HFF-Myc (cell line): ENCODE measurements at regions not wholly inside any gene's neighbourhood (a gene's known extent, or its start where the extent isn't known, plus 50 kb on each side); places are given as distances from the start of the nearest gene placed in this dataset.
A peak's percentile ranks its signal among the peaks of the same experiment; 100 is the strongest.
"Not testable (repeated sequence)": the region's sequence is repeated elsewhere in the genome, so short reads cannot be mapped to it uniquely, and the experiment has no call there.

Experiments used
- DNase-seq: peaks from one replicate; pipeline ENCODE4 v3.0.0-alpha.2; 2011; ENCODE audit warnings: low read depth; ENCODE audit errors: extremely low read depth
- H3K4me3 ChIP-seq: replicated peaks from 2 replicates; pipeline ENCODE4 v1.5.1; 2011; ENCODE audit warnings: low read depth, mild to moderate bottlenecking, control low read depth, low read length
- CTCF ChIP-seq: IDR thresholded peaks from 2 replicates; pipeline ENCODE4 v1.5.1; 2012; ENCODE audit warnings: mild to moderate bottlenecking, low read depth, low read length, control low read depth; ENCODE audit errors: missing control alignments

DNA sequence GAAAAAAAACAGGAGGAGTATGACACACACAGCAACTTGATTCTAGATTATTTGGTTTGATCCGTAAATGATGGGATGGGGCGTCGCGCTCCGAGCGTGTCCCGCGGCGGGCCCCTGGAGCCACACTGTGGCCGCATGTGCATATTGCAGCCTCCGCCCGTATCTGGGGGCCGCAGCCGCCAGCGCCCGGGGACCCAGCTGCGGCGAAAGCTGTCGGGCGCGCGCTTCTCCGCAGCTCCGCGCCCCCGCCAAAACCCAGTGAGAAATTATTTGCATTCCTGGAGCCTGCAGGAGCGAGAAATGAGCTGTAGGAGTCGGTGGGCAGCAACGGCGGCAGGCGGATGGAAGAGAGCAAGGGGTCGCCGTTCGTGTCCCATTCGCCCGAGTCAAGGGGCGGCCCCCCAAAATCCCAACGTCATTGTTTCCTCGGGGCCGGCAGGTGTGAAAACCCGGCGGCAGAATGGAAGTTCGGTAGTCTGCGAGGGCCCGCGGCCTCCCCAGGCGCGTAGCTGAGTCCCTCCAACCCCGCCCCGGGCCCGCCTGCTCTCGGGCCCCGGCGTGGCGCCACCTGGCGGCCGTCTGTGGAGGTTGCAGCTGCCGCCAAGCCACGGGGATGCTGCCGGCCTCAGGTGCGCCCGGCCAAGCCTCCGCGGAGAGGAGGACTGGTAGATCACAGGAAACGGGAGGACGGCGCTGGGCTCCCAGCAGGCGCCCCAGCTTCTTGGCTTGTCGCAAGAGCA, 86.8 kb downstream of the FAM72B start:
- H3K4me3 ChIP-seq: peak overlapping the region; percentile 22; the same call in 1 of the 2 replicates
- not testable (repeated sequence) for DNase-seq
- TF ChIP-seq CTCF: peak; percentile 49

- DNase-seq, H3K4me3 ChIP-seq: not testable (repeated sequence)
Observed at GRCh38 chr1:121097867-121098215, 86.3 kb downstream of the FAM72B start.

GRCh38 chr1:121109025-121109424, 75.1 kb downstream of the FAM72B start:
- not testable (repeated sequence) for DNase-seq, H3K4me3 ChIP-seq

- DNase-seq: not testable (repeated sequence)
Observed at GRCh38 chr1:121116522-121117297, 67.4 kb downstream of the FAM72B start.

DNA sequence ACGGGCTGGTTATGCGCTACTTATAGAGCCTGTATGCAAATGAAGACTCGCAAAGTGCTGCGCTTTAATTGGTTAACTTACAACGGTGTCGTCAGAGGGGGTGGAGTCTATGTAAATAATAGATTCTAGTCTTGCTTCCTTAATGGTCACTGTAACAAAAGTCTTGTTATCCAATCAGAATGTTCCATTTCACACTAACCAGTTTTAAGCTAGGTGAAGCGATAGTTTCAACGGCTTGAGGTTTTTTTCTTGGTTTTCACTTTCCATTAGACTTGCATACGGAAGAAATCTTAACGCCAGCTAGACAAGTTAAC, 66.9 kb downstream of the FAM72B start:
- not testable (repeated sequence) for DNase-seq
- H3K4me3 ChIP-seq: peak overlapping the region; percentile 32

More at GRCh38 chr1:121116522-121117297, 67.4 kb downstream of the FAM72B start:
- peak overlapping the region; percentile 32 for H3K4me3 ChIP-seq

- peak overlapping the region; percentile 51 for H3K4me3 ChIP-seq
- not testable (repeated sequence) for DNase-seq
Observed at GRCh38 chr1:121117622-121118479, 66.3 kb downstream of the FAM72B start.
